ENCODE measurements at regions not wholly inside any gene's neighbourhood (a gene's known extent, or its start where the extent isn't known, plus 50 kb on each side); places are given as distances from the start of the nearest gene placed in this dataset.

DNA sequence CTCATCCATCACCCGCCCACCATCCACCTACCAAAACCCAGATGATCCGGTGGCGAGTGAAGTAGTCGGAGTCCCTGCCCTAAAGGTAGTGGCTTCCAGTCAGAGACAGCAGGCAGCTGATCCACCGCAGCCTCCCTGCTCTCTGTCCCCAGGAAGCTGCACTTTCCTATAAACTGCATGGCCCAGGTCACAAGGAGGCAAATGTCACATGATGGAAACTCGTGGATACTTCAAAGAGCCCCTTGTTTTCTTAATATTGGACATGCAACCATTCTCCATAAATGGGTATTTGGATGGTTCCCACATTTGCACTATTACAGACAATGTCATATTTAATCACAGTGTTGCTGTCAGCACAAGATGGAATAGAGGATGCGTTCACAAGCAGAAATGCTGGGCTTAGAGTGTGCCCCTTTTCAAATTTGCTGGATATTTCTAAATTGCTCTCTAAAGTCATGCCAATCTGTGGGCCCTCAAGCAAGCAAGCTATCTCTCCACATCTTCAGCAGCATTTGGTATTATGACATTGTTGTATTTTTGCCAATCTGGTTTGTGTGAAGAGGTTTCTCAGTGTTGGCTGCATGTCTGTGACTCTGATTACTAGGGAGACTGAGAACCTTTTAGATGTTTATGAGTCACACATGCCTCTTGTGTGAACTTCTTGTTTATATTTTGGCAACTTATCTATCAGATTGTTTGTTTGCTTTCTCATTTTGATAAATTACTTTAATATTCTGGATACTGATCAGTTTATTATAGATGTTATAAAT is 822.0 kb downstream of the TNS3 start:
- TF ChIP-seq L3MBTL2 (conservative IDR thresholded peaks at IDR 0.05) (no peak), FOXM1 (IDR thresholded peaks at IDR 0.05; ENCODE audit: borderline replicate concordance) (no peak), SUZ12 (IDR thresholded peaks at IDR 0.05) (no peak), ELF4 (IDR thresholded peaks at IDR 0.05) (no peak), BHLHE40 (IDR thresholded peaks at IDR 0.05; ENCODE audit: borderline replicate concordance) (no peak), FOXK2 (IDR thresholded peaks at IDR 0.05) (no peak), ZNF384 (IDR thresholded peaks at IDR 0.05) (no peak), FOXA1 (IDR thresholded peaks at IDR 0.05) (no peak), TARDBP (IDR thresholded peaks at IDR 0.05) (no peak), CTBP1 (IDR thresholded peaks at IDR 0.05; ENCODE audit: borderline replicate concordance) (no peak), PKNOX1 (IDR thresholded peaks at IDR 0.05) (no peak), LEF1 (IDR thresholded peaks at IDR 0.05; ENCODE audit: borderline replicate concordance) (no peak), NFRKB (IDR thresholded peaks at IDR 0.05) (no peak), HDGF (IDR thresholded peaks at IDR 0.05; ENCODE audit: borderline replicate concordance) (no peak), SP1 (IDR thresholded peaks at IDR 0.05) (no peak), ARNT (IDR thresholded peaks at IDR 0.05) (no peak)
- ChIA-PET CTCF (no interaction called here), POLR2A (no interaction called here)
- DNase-seq (ENCODE audit: extremely low spot score): no peak

DNA sequence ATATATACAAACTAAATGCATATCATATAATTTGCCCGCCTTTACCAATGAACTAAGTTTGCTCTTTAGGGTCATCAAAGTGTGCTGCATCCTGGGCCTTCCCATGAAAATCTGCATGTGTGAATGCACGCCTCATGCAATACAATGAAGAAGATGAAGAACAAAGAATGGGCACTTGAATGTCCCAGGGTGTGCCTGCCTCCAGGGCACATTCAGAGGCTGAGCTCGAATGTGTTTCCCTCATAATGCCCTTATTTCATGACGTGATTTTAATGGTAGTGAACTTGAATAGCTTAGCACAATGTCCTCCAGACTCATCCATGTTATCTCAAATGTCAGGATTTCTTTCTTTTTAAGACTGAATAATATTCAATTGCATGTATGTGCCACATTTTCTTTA is 824.9 kb downstream of the TNS3 start:
- POLR2A ChIA-PET: no interaction called here
- TF ChIP-seq LEF1 (IDR thresholded peaks at IDR 0.05; ENCODE audit: borderline replicate concordance): no peak
- TF ChIP-seq TARDBP (IDR thresholded peaks at IDR 0.05): no peak
- TF ChIP-seq ELF4 (IDR thresholded peaks at IDR 0.05): no peak
- no peak for TF ChIP-seq PKNOX1 (IDR thresholded peaks at IDR 0.05)
- DNase-seq (ENCODE audit: extremely low spot score): no peak
- CTCF ChIA-PET: no interaction called here

GRCh38 chr7:46756256-46756655 is 825.7 kb downstream of the TNS3 start:
- DNase-seq (ENCODE audit: extremely low spot score): no peak
- POLR2A ChIA-PET: no interaction called here
- CTCF ChIA-PET: no interaction called here
- TF ChIP-seq ARNT (IDR thresholded peaks at IDR 0.05) (no peak), HDGF (IDR thresholded peaks at IDR 0.05; ENCODE audit: borderline replicate concordance) (no peak), SUZ12 (IDR thresholded peaks at IDR 0.05) (no peak), CTBP1 (IDR thresholded peaks at IDR 0.05; ENCODE audit: borderline replicate concordance) (no peak)

GRCh38 chr7:46755120-46756034 is 826.5 kb downstream of the TNS3 start:
- ChIA-PET CTCF (no interaction called here), POLR2A (no interaction called here)
- TF ChIP-seq SUZ12 (IDR thresholded peaks at IDR 0.05): no peak
- no peak for TF ChIP-seq ZNF384 (IDR thresholded peaks at IDR 0.05)
- TF ChIP-seq CTBP1 (IDR thresholded peaks at IDR 0.05; ENCODE audit: borderline replicate concordance): no peak
- no peak for TF ChIP-seq PKNOX1 (IDR thresholded peaks at IDR 0.05)
- TF ChIP-seq HDGF (IDR thresholded peaks at IDR 0.05; ENCODE audit: borderline replicate concordance): no peak
- TF ChIP-seq FOXA1 (IDR thresholded peaks at IDR 0.05): no peak
- TF ChIP-seq ELF4 (IDR thresholded peaks at IDR 0.05): no peak
- TF ChIP-seq ARNT (IDR thresholded peaks at IDR 0.05): no peak
- TF ChIP-seq FOXM1 (IDR thresholded peaks at IDR 0.05; ENCODE audit: borderline replicate concordance): no peak
- no peak for TF ChIP-seq NFRKB (IDR thresholded peaks at IDR 0.05)
- no peak for DNase-seq (ENCODE audit: extremely low spot score)

- TF ChIP-seq HDGF (IDR thresholded peaks at IDR 0.05; ENCODE audit: borderline replicate concordance) (no peak), L3MBTL2 (conservative IDR thresholded peaks at IDR 0.05) (no peak), FOXM1 (IDR thresholded peaks at IDR 0.05; ENCODE audit: borderline replicate concordance) (no peak)
- POLR2A ChIA-PET: no interaction called here
- no peak for DNase-seq (ENCODE audit: extremely low spot score)
- CTCF ChIA-PET: no interaction called here
These were observed 827.7 kb downstream of the TNS3 start for GRCh38 chr7:46754140-46754720.

DNA sequence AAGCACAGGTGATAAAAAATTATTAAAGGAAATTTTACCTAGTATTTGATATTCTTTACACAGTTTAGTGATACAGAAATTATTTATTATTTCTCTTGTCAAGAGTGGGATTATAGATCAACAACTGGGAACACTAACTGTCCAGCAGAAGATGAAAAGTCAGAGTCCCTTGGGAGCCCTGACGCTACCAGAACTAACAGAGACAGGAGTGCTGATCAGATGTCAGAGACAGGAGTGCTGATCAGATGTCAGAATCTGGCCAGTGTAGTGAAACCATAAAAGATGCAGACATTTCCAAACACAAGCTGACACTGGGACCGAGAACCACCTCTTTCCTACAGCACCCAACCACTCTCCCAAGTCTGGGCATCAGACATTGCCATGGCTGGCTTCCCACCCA is 828.2 kb downstream of the TNS3 start:
- TF ChIP-seq ELF4 (IDR thresholded peaks at IDR 0.05) (no peak), ZNF384 (IDR thresholded peaks at IDR 0.05) (no peak), SP1 (IDR thresholded peaks at IDR 0.05) (no peak), BHLHE40 (IDR thresholded peaks at IDR 0.05; ENCODE audit: borderline replicate concordance) (no peak), L3MBTL2 (conservative IDR thresholded peaks at IDR 0.05) (no peak), ARNT (IDR thresholded peaks at IDR 0.05) (no peak), FOXK2 (IDR thresholded peaks at IDR 0.05) (no peak), NFRKB (IDR thresholded peaks at IDR 0.05) (no peak), HDGF (IDR thresholded peaks at IDR 0.05; ENCODE audit: borderline replicate concordance) (no peak), PKNOX1 (IDR thresholded peaks at IDR 0.05) (no peak), TARDBP (IDR thresholded peaks at IDR 0.05) (no peak), SUZ12 (IDR thresholded peaks at IDR 0.05) (no peak), FOXA1 (IDR thresholded peaks at IDR 0.05) (no peak), LEF1 (IDR thresholded peaks at IDR 0.05; ENCODE audit: borderline replicate concordance) (no peak), CTBP1 (IDR thresholded peaks at IDR 0.05; ENCODE audit: borderline replicate concordance) (no peak), FOXM1 (IDR thresholded peaks at IDR 0.05; ENCODE audit: borderline replicate concordance) (no peak)
- DNase-seq (ENCODE audit: extremely low spot score): no peak
- CTCF ChIA-PET: no interaction called here
- POLR2A ChIA-PET: no interaction called here

Data from HEK293T (cell line).